Caco-2 (cell line): ENCODE measurements at regions not wholly inside any gene's neighbourhood (a gene's known extent, or its start where the extent isn't known, plus 50 kb on each side); places are given as distances from the start of the nearest gene placed in this dataset.

Experiments used
- BruUV-seq: library from RNA; stranded (reverse); fragments of 400-500 nt; replicated peaks from 2 replicates; lab custom pipeline; 2021; lab: Mats Ljungman, UMichigan
- CTCF ChIA-PET: fragments of 300-600 bp; sonication (Branson Sonifier 250); formaldehyde crosslinking; loops from one replicate; lab custom pipeline; 2022; ENCODE audit warnings: antibody characterized with exemption; lab: Charles Lee
- POLR2A ChIA-PET: fragments of 300-600 bp; sonication (Branson Sonifier 250); formaldehyde crosslinking; loops from one replicate; lab custom pipeline; 2022; ENCODE audit warnings: antibody characterized with exemption; lab: Charles Lee
- DNase-seq, 2 experiments: peaks; one replicate each; pipeline versions ENCODE4 v3.0.0 to v3.0.0-alpha.2; 2020 to 2022
- H3K27me3 ChIP-seq: replicated peaks from 2 replicates; pipeline ENCODE4 v1.6.0; 2011; ENCODE audit warnings: low read length; ENCODE audit not compliant: control insufficient read depth, insufficient read depth
- H3K36me3 ChIP-seq: 2 replicates; pipeline ENCODE4 v1.5.1; 2011; ENCODE audit warnings: low read length; ENCODE audit not compliant: control insufficient read depth, insufficient read depth
- H3K4me1 ChIP-seq: fragments of 250-450 bp; sonication (Bioruptor Pico); 2 replicates; pipeline ENCODE4 v1.5.1; 2020; ENCODE audit warnings: mild to moderate bottlenecking
- H3K4me3 ChIP-seq: 2 replicates; pipeline ENCODE4 v1.5.1; 2011; ENCODE audit warnings: low read depth, mild to moderate bottlenecking, control low read depth, low read length
- H3K9me3 ChIP-seq: fragments of 250-450 bp; sonication (Bioruptor Pico); 2 replicates; pipeline ENCODE4 v1.5.1; 2020; ENCODE audit warnings: mild to moderate bottlenecking, moderate library complexity
- H3K27ac Mint-ChIP-seq: one replicate; pipeline ENCODE4 v1.8.0; 2022; ENCODE audit warnings: mixed read lengths; ENCODE audit not compliant: unreplicated experiment
- H3K27me3 Mint-ChIP-seq: one replicate; pipeline ENCODE4 v1.8.0; 2022; ENCODE audit warnings: mixed read lengths; ENCODE audit not compliant: insufficient read depth, unreplicated experiment
- H3K36me3 Mint-ChIP-seq: one replicate; pipeline ENCODE4 v1.8.0; 2022; ENCODE audit warnings: mild to moderate bottlenecking, mixed read lengths; ENCODE audit not compliant: insufficient read depth, unreplicated experiment
- H3K4me1 Mint-ChIP-seq: one replicate; pipeline ENCODE4 v1.8.0; 2022; ENCODE audit warnings: low read depth, mixed read lengths; ENCODE audit not compliant: unreplicated experiment
- H3K4me3 Mint-ChIP-seq: one replicate; pipeline ENCODE4 v1.8.0; 2022; ENCODE audit warnings: mild to moderate bottlenecking, moderate library complexity, mixed read lengths; ENCODE audit not compliant: unreplicated experiment
- H3K9me3 Mint-ChIP-seq: one replicate; pipeline ENCODE4 v1.8.0; 2022; ENCODE audit warnings: mixed read lengths; ENCODE audit not compliant: unreplicated experiment
- CTCF ChIP-seq, 2 experiments: fragments of 200-600 bp in 1 of 2; IDR thresholded peaks; 1 replicate in 1 of 2; 2 replicates in 1 of 2; pipeline versions ENCODE4 v1.5.1 to v1.8.0; 2011 to 2022; ENCODE audit warnings: antibody characterized with exemption in 1 of 2, control low read depth in 1 of 2, inconsistent platforms in 1 of 2, low read depth in 1 of 2, low read length in 1 of 2, mild to moderate bottlenecking in 1 of 2, moderate library complexity in 1 of 2; ENCODE audit not compliant: insufficient read depth in 1 of 2, severe bottlenecking in 1 of 2, unreplicated experiment in 1 of 2
- intact Hi-C: fragments of 100-400 bp; cut with micrococcal nuclease; formaldehyde crosslinking; loops from one replicate; pipeline ENCODE4 v1.10.0; 2022; ENCODE audit not compliant: unreplicated experiment

- Histone ChIP-seq H3K36me3 (no peaks in the 10 kb centered on the region), H3K27me3 (no peaks in the 10 kb centered on the region), H3K9me3 (0 out of 2 replicates have a peak, but pooled peaks cover 7% of the 10 kb centered on the region), H3K4me3 (no peak overlapping the region), H3K4me1 (no peaks in the 10 kb centered on the region)
- Mint-ChIP-seq H3K9me3 (no peaks in the 10 kb centered on the region), H3K27ac (no peak overlapping the region), H3K4me1 (no peaks in the 10 kb centered on the region), H3K36me3 (no peaks in the 10 kb centered on the region), H3K27me3 (peaks cover 11% of the 10 kb centered on the region), H3K4me3 (no peak overlapping the region)
- intact Hi-C loops, result no loop called here
- POLR2A ChIA-PET, result no interaction called here
- TF ChIP-seq CTCF (IDR thresholded peaks at IDR 0.05; ENCODE audit: insufficient read depth in 1 of 2, low read depth in 1 of 2, low read length in 1 of 2, severe bottlenecking in 1 of 2, unreplicated experiment in 1 of 2), result no peak
- BruUV-seq, result no TSS peak
- CTCF ChIA-PET, result interaction anchor here (0.6 kb wide), 1 partner anchor 8 kb away, joined by 4 read pairs; no protein-coding TSS in a partner anchor
- DNase-seq, result no peak
These were observed 170.1 kb downstream of the ADRA2A start for GRCh38 chr10:111246814-111247452.

GRCh38 chr10:111247781-111248389, 171.1 kb downstream of the ADRA2A start:
- H3K4me3 Mint-ChIP-seq, result no peak overlapping the region
- Histone ChIP-seq H3K27me3 (no peaks in the 10 kb centered on the region), H3K4me1 (no peaks in the 10 kb centered on the region), H3K4me3 (no peak overlapping the region), H3K9me3 (0 out of 2 replicates have a peak, but pooled peaks cover 7% of the 10 kb centered on the region), H3K36me3 (no peaks in the 10 kb centered on the region)
- intact Hi-C loops, result no loop called here
- no peaks in the 10 kb centered on the region for H3K4me1 Mint-ChIP-seq
- CTCF ChIA-PET, result no interaction called here
- DNase-seq, result no peak
- H3K9me3 Mint-ChIP-seq, result no peaks in the 10 kb centered on the region
- no peaks in the 10 kb centered on the region for H3K36me3 Mint-ChIP-seq
- BruUV-seq, result no TSS peak
- H3K27ac Mint-ChIP-seq, result no peak overlapping the region
- no peak for TF ChIP-seq CTCF (IDR thresholded peaks at IDR 0.05; ENCODE audit: insufficient read depth in 1 of 2, low read depth in 1 of 2, low read length in 1 of 2, severe bottlenecking in 1 of 2, unreplicated experiment in 1 of 2)
- POLR2A ChIA-PET, result no interaction called here
- peaks cover 14% of the 10 kb centered on the region for H3K27me3 Mint-ChIP-seq

GRCh38 chr10:111249925-111250324, 173.1 kb downstream of the ADRA2A start:
- no peaks in the 10 kb centered on the region for H3K36me3 Mint-ChIP-seq
- H3K27me3 Mint-ChIP-seq, result peaks cover 11% of the 10 kb centered on the region
- POLR2A ChIA-PET, result no interaction called here
- TF ChIP-seq CTCF (IDR thresholded peaks at IDR 0.05; ENCODE audit: insufficient read depth in 1 of 2, low read depth in 1 of 2, low read length in 1 of 2, severe bottlenecking in 1 of 2, unreplicated experiment in 1 of 2), result no peak
- H3K9me3 Mint-ChIP-seq, result no peaks in the 10 kb centered on the region
- H3K4me3 Mint-ChIP-seq, result no peak overlapping the region
- no peaks in the 10 kb centered on the region for H3K4me1 Mint-ChIP-seq
- Histone ChIP-seq H3K27me3 (no peaks in the 10 kb centered on the region), H3K9me3 (0 out of 2 replicates have a peak, but pooled peaks cover 7% of the 10 kb centered on the region), H3K4me3 (no peak overlapping the region), H3K36me3 (no peaks in the 10 kb centered on the region), H3K4me1 (no peaks in the 10 kb centered on the region)
- CTCF ChIA-PET, result no interaction called here
- DNase-seq, result no peak
- no peak overlapping the region for H3K27ac Mint-ChIP-seq
- intact Hi-C loops, result no loop called here
- no TSS peak for BruUV-seq
